ENCODE measurements at regions not wholly inside any gene's neighbourhood (a gene's known extent, or its start where the extent isn't known, plus 50 kb on each side); places are given as distances from the start of the nearest gene placed in this dataset.

- no peak for TF ChIP-seq CTCF (IDR thresholded peaks at IDR 0.05; ENCODE audit: insufficient read depth in 1 of 2, low read depth in 1 of 2, low read length in 1 of 2, severe bottlenecking in 1 of 2, unreplicated experiment in 1 of 2)
- Mint-ChIP-seq H3K4me3 (ENCODE audit: unreplicated experiment) (no peak overlapping the region), H3K36me3 (ENCODE audit: insufficient read depth, unreplicated experiment) (no peaks in the 10 kb centered on the region), H3K27ac (ENCODE audit: unreplicated experiment) (no peak overlapping the region), H3K9me3 (ENCODE audit: unreplicated experiment) (no peaks in the 10 kb centered on the region), H3K27me3 (ENCODE audit: insufficient read depth, unreplicated experiment) (peaks cover 29% of the 10 kb centered on the region), H3K4me1 (ENCODE audit: low read depth, unreplicated experiment) (no peaks in the 10 kb centered on the region)
- intact Hi-C loops (cut with micrococcal nuclease; ENCODE audit: unreplicated experiment) = no loop called here
- H3K4me3 ChIP-seq (ENCODE audit: low read depth, low read length) = no peak overlapping the region
- no peaks in the 10 kb centered on the region for H3K4me1 ChIP-seq
- H3K36me3 ChIP-seq (ENCODE audit: control insufficient read depth, insufficient read depth, low read length) = no peaks in the 10 kb centered on the region
- DNase-seq = no peak
- BruUV-seq (replicated peaks) = no TSS peak
- no peaks in the 10 kb centered on the region for H3K9me3 ChIP-seq
- ChIA-PET POLR2A (no interaction called here), CTCF (no interaction called here)
- no peaks in the 10 kb centered on the region; the same call in 1 of the 2 replicates for H3K27me3 ChIP-seq (replicated peaks; ENCODE audit: control insufficient read depth, insufficient read depth, low read length)
Observed at GRCh38 chr14:104372390-104373054, 207.0 kb upstream of the C14orf180 start.

GRCh38 chr14:104373055-104373854, 206.3 kb upstream of the C14orf180 start:
- Mint-ChIP-seq H3K9me3 (ENCODE audit: unreplicated experiment) (no peaks in the 10 kb centered on the region), H3K36me3 (ENCODE audit: insufficient read depth, unreplicated experiment) (no peaks in the 10 kb centered on the region), H3K4me1 (ENCODE audit: low read depth, unreplicated experiment) (no peaks in the 10 kb centered on the region), H3K4me3 (ENCODE audit: unreplicated experiment) (no peak overlapping the region), H3K27me3 (ENCODE audit: insufficient read depth, unreplicated experiment) (peaks cover 29% of the 10 kb centered on the region), H3K27ac (ENCODE audit: unreplicated experiment) (no peak overlapping the region)
- intact Hi-C loops (cut with micrococcal nuclease; ENCODE audit: unreplicated experiment) = no loop called here
- Histone ChIP-seq H3K9me3 (no peaks in the 10 kb centered on the region), H3K36me3 (ENCODE audit: control insufficient read depth, insufficient read depth, low read length) (no peaks in the 10 kb centered on the region), H3K4me3 (ENCODE audit: low read depth, low read length) (no peak overlapping the region), H3K4me1 (no peaks in the 10 kb centered on the region), H3K27me3 (replicated peaks; ENCODE audit: control insufficient read depth, insufficient read depth, low read length) (no peaks in the 10 kb centered on the region; the same call in 1 of the 2 replicates)
- DNase-seq = no peak
- TF ChIP-seq CTCF (IDR thresholded peaks at IDR 0.05; ENCODE audit: insufficient read depth in 1 of 2, low read depth in 1 of 2, low read length in 1 of 2, severe bottlenecking in 1 of 2, unreplicated experiment in 1 of 2) = no peak
- BruUV-seq (replicated peaks) = no TSS peak
- ChIA-PET POLR2A (no interaction called here), CTCF (no interaction called here)

GRCh38 chr14:104373855-104374717, 205.5 kb upstream of the C14orf180 start:
- H3K27ac Mint-ChIP-seq (ENCODE audit: unreplicated experiment) = no peak overlapping the region
- H3K4me1 Mint-ChIP-seq (ENCODE audit: low read depth, unreplicated experiment) = no peaks in the 10 kb centered on the region
- ChIA-PET POLR2A (no interaction called here), CTCF (no interaction called here)
- Histone ChIP-seq H3K9me3 (no peaks in the 10 kb centered on the region), H3K4me1 (no peaks in the 10 kb centered on the region), H3K4me3 (ENCODE audit: low read depth, low read length) (no peak overlapping the region), H3K36me3 (ENCODE audit: control insufficient read depth, insufficient read depth, low read length) (no peaks in the 10 kb centered on the region), H3K27me3 (replicated peaks; ENCODE audit: control insufficient read depth, insufficient read depth, low read length) (no peaks in the 10 kb centered on the region; the same call in 1 of the 2 replicates)
- H3K4me3 Mint-ChIP-seq (ENCODE audit: unreplicated experiment) = no peak overlapping the region
- H3K9me3 Mint-ChIP-seq (ENCODE audit: unreplicated experiment) = no peaks in the 10 kb centered on the region
- peaks cover 33% of the 10 kb centered on the region for H3K27me3 Mint-ChIP-seq (ENCODE audit: insufficient read depth, unreplicated experiment)
- no peak for TF ChIP-seq CTCF (IDR thresholded peaks at IDR 0.05; ENCODE audit: insufficient read depth in 1 of 2, low read depth in 1 of 2, low read length in 1 of 2, severe bottlenecking in 1 of 2, unreplicated experiment in 1 of 2)
- DNase-seq = no peak
- intact Hi-C loops (cut with micrococcal nuclease; ENCODE audit: unreplicated experiment) = no loop called here
- H3K36me3 Mint-ChIP-seq (ENCODE audit: insufficient read depth, unreplicated experiment) = no peaks in the 10 kb centered on the region
- BruUV-seq (replicated peaks) = no TSS peak
